ENCODE measurements at regions not wholly inside any gene's neighbourhood (a gene's known extent, or its start where the extent isn't known, plus 50 kb on each side); places are given as distances from the start of the nearest gene placed in this dataset.
"Not testable (repeated sequence)": the region's sequence is repeated elsewhere in the genome, so short reads cannot be mapped to it uniquely, and the experiment has no call there.

DNA sequence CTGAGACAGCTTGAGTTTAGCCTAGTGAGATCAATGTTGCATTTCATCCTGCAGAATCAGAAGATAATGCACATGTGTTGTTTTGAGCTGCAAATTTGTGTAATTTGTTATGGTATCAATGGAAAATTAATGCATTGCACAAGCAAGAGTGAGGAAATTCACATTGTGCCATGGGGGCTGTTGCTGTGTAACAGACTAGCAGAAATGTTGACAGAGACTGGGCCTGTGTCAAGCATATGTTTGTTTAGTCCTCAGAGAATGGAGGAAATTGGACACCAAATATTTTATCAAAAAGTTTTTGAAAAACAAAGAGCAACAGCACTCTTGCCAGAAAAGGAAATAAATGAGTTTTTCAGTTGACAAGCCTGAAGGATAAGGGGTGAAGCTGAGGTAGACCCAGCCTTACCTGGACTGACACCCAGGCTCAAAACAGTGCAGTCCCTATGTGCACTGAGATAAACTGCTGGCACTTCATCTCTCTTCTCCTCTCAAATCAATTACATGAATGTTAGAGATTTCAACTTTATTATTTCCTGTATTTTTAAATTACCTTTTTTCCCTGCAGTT, 1150.0 kb downstream of the FSCB start:
- no peaks in the 10 kb centered on the region for H3K36me3 ChIP-seq
- H3K4me3 ChIP-seq: no peak overlapping the region
- DNase-seq (ENCODE audit: low spot score): no peak
- no peaks in the 10 kb centered on the region for H3K27me3 ChIP-seq (replicated peaks; ENCODE audit: insufficient read depth)
- TF ChIP-seq, protein P1, sequence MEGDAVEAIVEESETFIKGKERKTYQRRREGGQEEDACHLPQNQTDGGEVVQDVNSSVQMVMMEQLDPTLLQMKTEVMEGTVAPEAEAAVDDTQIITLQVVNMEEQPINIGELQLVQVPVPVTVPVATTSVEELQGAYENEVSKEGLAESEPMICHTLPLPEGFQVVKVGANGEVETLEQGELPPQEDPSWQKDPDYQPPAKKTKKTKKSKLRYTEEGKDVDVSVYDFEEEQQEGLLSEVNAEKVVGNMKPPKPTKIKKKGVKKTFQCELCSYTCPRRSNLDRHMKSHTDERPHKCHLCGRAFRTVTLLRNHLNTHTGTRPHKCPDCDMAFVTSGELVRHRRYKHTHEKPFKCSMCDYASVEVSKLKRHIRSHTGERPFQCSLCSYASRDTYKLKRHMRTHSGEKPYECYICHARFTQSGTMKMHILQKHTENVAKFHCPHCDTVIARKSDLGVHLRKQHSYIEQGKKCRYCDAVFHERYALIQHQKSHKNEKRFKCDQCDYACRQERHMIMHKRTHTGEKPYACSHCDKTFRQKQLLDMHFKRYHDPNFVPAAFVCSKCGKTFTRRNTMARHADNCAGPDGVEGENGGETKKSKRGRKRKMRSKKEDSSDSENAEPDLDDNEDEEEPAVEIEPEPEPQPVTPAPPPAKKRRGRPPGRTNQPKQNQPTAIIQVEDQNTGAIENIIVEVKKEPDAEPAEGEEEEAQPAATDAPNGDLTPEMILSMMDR (IDR thresholded peaks at IDR 0.05): no peak
- no peak for ATAC-seq (ENCODE audit: insufficient number of reproducible peaks, low FRiP score, low read depth)
- no peak overlapping the region for H3K27ac ChIP-seq
- H3K9me3 ChIP-seq: no peaks in the 10 kb centered on the region
- H3K4me1 ChIP-seq (ENCODE audit: control insufficient read depth in 1 of 2, low read depth in 2 of 2): no peaks in the 10 kb centered on the region

- H3K36me3 ChIP-seq: no peaks in the 10 kb centered on the region
- no peak overlapping the region for H3K4me3 ChIP-seq
- no peaks in the 10 kb centered on the region for H3K27me3 ChIP-seq (replicated peaks; ENCODE audit: insufficient read depth)
- H3K4me1 ChIP-seq (ENCODE audit: control insufficient read depth in 1 of 2, low read depth in 2 of 2): no peaks in the 10 kb centered on the region
- H3K27ac ChIP-seq: no peak overlapping the region
- TF ChIP-seq, protein P1 (IDR thresholded peaks at IDR 0.05): no peak
- DNase-seq (ENCODE audit: low spot score): no peak
- no peak for ATAC-seq (ENCODE audit: insufficient number of reproducible peaks, low FRiP score, low read depth)
- H3K9me3 ChIP-seq: no peaks in the 10 kb centered on the region
Observed at GRCh38 chr14:43356382-43356781, 1150.7 kb downstream of the FSCB start.

- no peak overlapping the region for H3K4me3 ChIP-seq
- TF ChIP-seq, protein P1 (IDR thresholded peaks at IDR 0.05): no peak
- no peaks in the 10 kb centered on the region for H3K27me3 ChIP-seq (replicated peaks; ENCODE audit: insufficient read depth)
- ATAC-seq (ENCODE audit: insufficient number of reproducible peaks, low FRiP score, low read depth) (no peak), DNase-seq (ENCODE audit: low spot score) (no peak)
- no peaks in the 10 kb centered on the region for H3K4me1 ChIP-seq (ENCODE audit: control insufficient read depth in 1 of 2, low read depth in 2 of 2)
- no peak overlapping the region for H3K27ac ChIP-seq
- H3K36me3 ChIP-seq: no peaks in the 10 kb centered on the region
- H3K9me3 ChIP-seq: no peaks in the 10 kb centered on the region
Observed at GRCh38 chr14:43341921-43342320, 1165.2 kb downstream of the FSCB start.

- Histone ChIP-seq H3K9me3 (no peaks in the 10 kb centered on the region), H3K36me3 (no peaks in the 10 kb centered on the region), H3K27ac (no peak overlapping the region), H3K27me3 (replicated peaks; ENCODE audit: insufficient read depth) (no peaks in the 10 kb centered on the region), H3K4me1 (ENCODE audit: control insufficient read depth in 1 of 2, low read depth in 2 of 2) (no peaks in the 10 kb centered on the region), H3K4me3 (no peak overlapping the region)
- TF ChIP-seq, protein P1 (IDR thresholded peaks at IDR 0.05): no peak
- ATAC-seq (ENCODE audit: insufficient number of reproducible peaks, low FRiP score, low read depth): no peak
- no peak for DNase-seq (ENCODE audit: low spot score)
Observed at GRCh38 chr14:43338713-43339112, 1168.4 kb downstream of the FSCB start.

GRCh38 chr14:43336351-43336750, 1170.7 kb downstream of the FSCB start:
- H3K36me3 ChIP-seq: no peaks in the 10 kb centered on the region
- no peaks in the 10 kb centered on the region for H3K9me3 ChIP-seq
- H3K27ac ChIP-seq: no peak overlapping the region
- DNase-seq (ENCODE audit: low spot score) (no peak), ATAC-seq (ENCODE audit: insufficient number of reproducible peaks, low FRiP score, low read depth) (no peak)
- H3K4me3 ChIP-seq: no peak overlapping the region
- TF ChIP-seq, protein P1 (IDR thresholded peaks at IDR 0.05): no peak
- H3K27me3 ChIP-seq (replicated peaks; ENCODE audit: insufficient read depth): no peaks in the 10 kb centered on the region
- no peaks in the 10 kb centered on the region for H3K4me1 ChIP-seq (ENCODE audit: control insufficient read depth in 1 of 2, low read depth in 2 of 2)

DNA sequence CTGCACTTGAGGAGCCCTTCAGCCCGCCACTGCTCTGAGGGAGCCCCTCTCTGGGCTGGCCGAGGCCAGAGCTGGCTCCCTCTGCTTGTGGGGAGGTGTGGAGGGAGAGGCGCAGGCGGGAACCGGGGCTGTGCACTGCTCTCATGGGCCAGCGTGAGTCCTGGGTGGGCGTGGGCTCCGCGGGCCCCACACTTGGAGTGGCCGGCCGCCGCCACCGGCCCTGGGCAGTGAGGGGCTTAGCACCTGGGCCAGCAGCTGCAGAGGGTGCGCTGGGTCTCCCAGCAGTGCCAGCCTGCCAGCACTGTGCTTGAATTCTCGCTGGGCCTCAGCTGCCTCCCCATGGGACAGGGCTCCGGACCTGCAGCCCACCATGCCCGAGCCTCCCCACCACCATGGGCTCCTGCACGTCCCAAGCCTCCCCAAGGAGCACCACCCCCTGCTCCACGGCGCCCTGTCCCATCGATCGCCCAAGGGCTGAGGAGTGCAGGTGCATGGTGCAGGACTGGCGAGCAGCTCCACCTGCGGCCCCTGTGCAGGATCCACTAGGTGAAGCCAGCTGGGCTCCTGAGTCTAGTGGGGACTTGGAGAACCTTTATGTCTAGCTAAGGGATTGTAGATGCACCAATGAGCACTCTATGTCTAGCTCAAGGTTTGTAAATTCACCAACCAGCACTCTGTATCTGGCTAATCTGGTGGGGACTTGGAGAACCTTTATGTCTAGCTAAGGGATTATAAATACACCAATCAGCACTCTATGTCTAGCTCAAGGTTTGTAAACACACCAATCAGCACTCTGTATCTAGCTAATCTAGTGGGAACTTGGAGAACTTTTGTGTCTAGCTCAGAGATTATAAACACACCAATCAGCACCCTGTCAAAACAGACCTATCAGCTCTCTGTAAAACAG, 1180.3 kb downstream of the FSCB start:
- H3K4me3 ChIP-seq; H3K27ac ChIP-seq; H3K9me3 ChIP-seq; H3K27me3 ChIP-seq (replicated peaks; ENCODE audit: insufficient read depth); H3K36me3 ChIP-seq; DNase-seq (ENCODE audit: low spot score); ATAC-seq (ENCODE audit: insufficient number of reproducible peaks, low FRiP score, low read depth); H3K4me1 ChIP-seq (ENCODE audit: control insufficient read depth in 1 of 2, low read depth in 2 of 2): not testable (repeated sequence)

Measured in thoracic aorta (tissue), 2 donors.